CD4-positive, alpha-beta T cell (primary cell): ENCODE measurements at regions not wholly inside any gene's neighbourhood (a gene's known extent, or its start where the extent isn't known, plus 50 kb on each side); places are given as distances from the start of the nearest gene placed in this dataset.

ENCODE experiments used
- ATAC-seq: fragments of 200-7000 bp; cut with Tn5 transposase; one replicate; pipeline ENCODE4 v1.10.0; 2022; ENCODE audit warnings: mild to moderate bottlenecking; ENCODE audit not compliant: poor library complexity
- CTCF ChIA-PET: fragments of 350-600 bp; sonication (Branson Sonifier 250); formaldehyde crosslinking; loops from one replicate; lab custom pipeline; 2021; ENCODE audit warnings: antibody characterized with exemption, inconsistent platforms; lab: Charles Lee
- POLR2A ChIA-PET: fragments of 350-600 bp; sonication (Branson Sonifier 250); formaldehyde crosslinking; loops from one replicate; lab custom pipeline; 2021; ENCODE audit warnings: antibody characterized with exemption, inconsistent platforms; lab: Charles Lee
- DNase-seq, 14 experiments: peaks; one replicate each; pipeline ENCODE4 v3.0.0-alpha.2; 2013 to 2020; ENCODE audit warnings: mixed read lengths in 2 of 14
- H3K27ac ChIP-seq, 2 donors: one replicate each; pipeline versions ENCODE4 v1.5.1 to v1.7.0; 2013; ENCODE audit warnings: low read length in 2 of 2, low read depth in 1 of 2, mild to moderate bottlenecking in 1 of 2
- H3K27me3 ChIP-seq, 2 experiments: 1 replicate in 1 of 2; 2 replicates in 1 of 2; pipeline versions ENCODE4 v1.6.1 to v1.7.0; 2013; ENCODE audit warnings: low read length in 2 of 2, control low read depth in 1 of 2, mild to moderate bottlenecking in 1 of 2, moderate library complexity in 1 of 2; ENCODE audit not compliant: insufficient read depth in 2 of 2, control insufficient read depth in 1 of 2
- H3K36me3 ChIP-seq: one replicate; pipeline ENCODE4 v1.6.1; 2013; ENCODE audit warnings: low read length, control low read depth; ENCODE audit not compliant: insufficient read depth
- H3K4me1 ChIP-seq: one replicate; pipeline ENCODE4 v1.6.1; 2013; ENCODE audit warnings: low read length, control low read depth; ENCODE audit not compliant: insufficient read depth
- H3K4me3 ChIP-seq: one replicate; pipeline ENCODE4 v1.5.1; 2013; ENCODE audit warnings: mild to moderate bottlenecking, low read length, moderate library complexity
- H3K9me3 ChIP-seq, 2 experiments: 1 replicate in 1 of 2; 2 replicates in 1 of 2; pipeline versions ENCODE4 v1.6.1 to v1.7.0; 2013; ENCODE audit warnings: low read length in 2 of 2, mild to moderate bottlenecking in 2 of 2, control low read depth in 1 of 2, moderate library complexity in 1 of 2; ENCODE audit not compliant: control insufficient read depth in 1 of 2, insufficient read depth in 1 of 2
- H3K27ac Mint-ChIP-seq: one replicate; pipeline ENCODE4 v1.8.0; 2020; ENCODE audit warnings: mixed read lengths
- H3K27me3 Mint-ChIP-seq: one replicate; pipeline ENCODE4 v1.8.0; 2021; ENCODE audit warnings: mixed read lengths
- H3K36me3 Mint-ChIP-seq: one replicate; pipeline ENCODE4 v1.8.0; 2021; ENCODE audit warnings: low read depth, mixed read lengths
- H3K4me1 Mint-ChIP-seq: one replicate; pipeline ENCODE4 v1.8.0; 2021; ENCODE audit warnings: low read depth, mixed read lengths
- H3K4me3 Mint-ChIP-seq: one replicate; pipeline ENCODE4 v1.8.0; 2020; ENCODE audit warnings: mild to moderate bottlenecking, mixed read lengths
- H3K9me3 Mint-ChIP-seq: one replicate; pipeline ENCODE4 v1.8.0; 2020; ENCODE audit warnings: mixed read lengths
- intact Hi-C, 2 experiments: fragments of 100-400 bp; cut with DNase I in 1 of 2; cut with micrococcal nuclease in 1 of 2; formaldehyde crosslinking; loops; one replicate each; pipeline versions ENCODE4 v1.15.1 to v1.9.0; 2023 to 2025; cut with DNase I, micrococcal nuclease
- TF ChIP-seq, protein P1 (sequence below): fragments of 200-600 bp; IDR thresholded peaks from one replicate; pipeline ENCODE4 v1.8.0; 2022; ENCODE audit warnings: antibody characterized with exemption, mild to moderate bottlenecking

GRCh38 chr6:81561731-81562130 is 190.8 kb downstream of the TENT5A start:
- Mint-ChIP-seq H3K4me1 (no peaks in the 10 kb centered on the region), H3K4me3 (no peak overlapping the region), H3K27ac (no peak overlapping the region), H3K36me3 (no peaks in the 10 kb centered on the region), H3K27me3 (no peaks in the 10 kb centered on the region), H3K9me3 (no peaks in the 10 kb centered on the region)
- Histone ChIP-seq H3K36me3 (no peaks in the 10 kb centered on the region), H3K4me1 (no peaks in the 10 kb centered on the region), H3K9me3 (no peaks in the 10 kb centered on the region), H3K27ac (no peak overlapping the region), H3K4me3 (no peak overlapping the region), H3K27me3 (no peaks in the 10 kb centered on the region)
- TF ChIP-seq, protein P1, sequence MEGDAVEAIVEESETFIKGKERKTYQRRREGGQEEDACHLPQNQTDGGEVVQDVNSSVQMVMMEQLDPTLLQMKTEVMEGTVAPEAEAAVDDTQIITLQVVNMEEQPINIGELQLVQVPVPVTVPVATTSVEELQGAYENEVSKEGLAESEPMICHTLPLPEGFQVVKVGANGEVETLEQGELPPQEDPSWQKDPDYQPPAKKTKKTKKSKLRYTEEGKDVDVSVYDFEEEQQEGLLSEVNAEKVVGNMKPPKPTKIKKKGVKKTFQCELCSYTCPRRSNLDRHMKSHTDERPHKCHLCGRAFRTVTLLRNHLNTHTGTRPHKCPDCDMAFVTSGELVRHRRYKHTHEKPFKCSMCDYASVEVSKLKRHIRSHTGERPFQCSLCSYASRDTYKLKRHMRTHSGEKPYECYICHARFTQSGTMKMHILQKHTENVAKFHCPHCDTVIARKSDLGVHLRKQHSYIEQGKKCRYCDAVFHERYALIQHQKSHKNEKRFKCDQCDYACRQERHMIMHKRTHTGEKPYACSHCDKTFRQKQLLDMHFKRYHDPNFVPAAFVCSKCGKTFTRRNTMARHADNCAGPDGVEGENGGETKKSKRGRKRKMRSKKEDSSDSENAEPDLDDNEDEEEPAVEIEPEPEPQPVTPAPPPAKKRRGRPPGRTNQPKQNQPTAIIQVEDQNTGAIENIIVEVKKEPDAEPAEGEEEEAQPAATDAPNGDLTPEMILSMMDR, result no peak
- no peak for ATAC-seq
- no peak for DNase-seq
- intact Hi-C loops, result no loop called here
- CTCF ChIA-PET, result no interaction called here
- POLR2A ChIA-PET, result no interaction called here

GRCh38 chr6:81561071-81561564 is 191.4 kb downstream of the TENT5A start:
- no peaks in the 10 kb centered on the region for H3K9me3 ChIP-seq
- POLR2A ChIA-PET, result no interaction called here

GRCh38 chr6:81557811-81558210 is 194.7 kb downstream of the TENT5A start:
- no peak for DNase-seq
- Mint-ChIP-seq H3K27me3 (no peaks in the 10 kb centered on the region), H3K9me3 (no peaks in the 10 kb centered on the region), H3K4me1 (no peaks in the 10 kb centered on the region), H3K27ac (no peak overlapping the region), H3K36me3 (no peaks in the 10 kb centered on the region), H3K4me3 (no peak overlapping the region)
- TF ChIP-seq, protein P1, result no peak
- Histone ChIP-seq H3K27ac (no peak overlapping the region), H3K9me3 (no peaks in the 10 kb centered on the region), H3K4me3 (no peak overlapping the region), H3K4me1 (no peaks in the 10 kb centered on the region), H3K27me3 (no peaks in the 10 kb centered on the region), H3K36me3 (no peaks in the 10 kb centered on the region)
- ATAC-seq, result no peak
- ChIA-PET CTCF (no interaction called here), POLR2A (no interaction called here)
- intact Hi-C loops, result no loop called here

More at GRCh38 chr6:81561071-81561564, 191.4 kb downstream of the TENT5A start:
- no peaks in the 10 kb centered on the region for H3K36me3 ChIP-seq
- Mint-ChIP-seq H3K4me3 (no peak overlapping the region), H3K4me1 (no peaks in the 10 kb centered on the region), H3K27me3 (no peaks in the 10 kb centered on the region), H3K36me3 (no peaks in the 10 kb centered on the region), H3K9me3 (no peaks in the 10 kb centered on the region), H3K27ac (no peak overlapping the region)
- ATAC-seq, result no peak
- no peak overlapping the region for H3K27ac ChIP-seq
- CTCF ChIA-PET, result no interaction called here
- H3K4me3 ChIP-seq, result no peak overlapping the region
- no peaks in the 10 kb centered on the region for H3K4me1 ChIP-seq
- H3K27me3 ChIP-seq, result no peaks in the 10 kb centered on the region
- TF ChIP-seq, protein P1, result no peak
- intact Hi-C loops, result no loop called here
- DNase-seq, result no peak
